GM19238 (cell line): ENCODE measurements at regions not wholly inside any gene's neighbourhood (a gene's known extent, or its start where the extent isn't known, plus 50 kb on each side); places are given as distances from the start of the nearest gene placed in this dataset.

Source experiments
- DNase-seq: peaks from one replicate; pipeline ENCODE4 v3.0.0; 2011; ENCODE audit warnings: low spot score; ENCODE audit not compliant: insufficient read length

DNA sequence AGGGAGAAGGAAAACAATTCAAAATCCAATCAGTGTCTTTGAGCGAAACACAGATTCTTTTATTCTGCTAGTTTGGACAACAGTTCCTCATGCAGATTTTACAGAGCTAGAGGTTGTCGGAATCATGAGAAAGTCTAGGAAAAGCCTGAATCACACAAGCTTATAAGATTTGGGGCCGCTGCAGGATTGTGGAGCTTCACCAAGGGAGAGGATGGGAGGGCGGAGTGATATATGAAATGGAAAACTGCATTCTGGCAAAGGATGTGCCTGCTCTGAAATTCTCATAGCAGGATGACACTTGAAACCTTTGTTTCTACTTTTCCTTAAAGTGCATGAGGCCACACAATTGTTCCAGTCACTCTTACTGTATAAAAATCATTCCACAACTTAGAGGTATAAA is 134.3 kb downstream of the OR2K2 start:
- DNase-seq: no peak

DNA sequence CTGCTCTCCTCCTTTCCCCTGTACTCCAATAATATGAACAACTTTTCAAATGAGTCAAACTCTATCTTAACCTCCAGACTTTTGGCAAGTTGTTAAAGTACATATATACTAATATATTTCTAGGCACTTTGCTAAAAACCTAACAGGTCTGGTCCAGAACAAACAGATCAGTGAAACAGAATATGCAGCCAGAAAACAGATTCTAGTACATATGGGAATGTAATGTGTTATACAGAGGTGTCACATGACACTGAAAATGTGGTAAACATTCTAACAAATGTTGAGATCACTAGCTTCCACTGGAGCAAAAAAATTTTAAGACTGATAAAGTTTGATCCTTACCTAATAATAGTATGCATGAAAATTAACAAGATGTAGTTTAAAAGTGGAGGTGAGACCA is 136.9 kb downstream of the OR2K2 start:
- no peak for DNase-seq

DNA sequence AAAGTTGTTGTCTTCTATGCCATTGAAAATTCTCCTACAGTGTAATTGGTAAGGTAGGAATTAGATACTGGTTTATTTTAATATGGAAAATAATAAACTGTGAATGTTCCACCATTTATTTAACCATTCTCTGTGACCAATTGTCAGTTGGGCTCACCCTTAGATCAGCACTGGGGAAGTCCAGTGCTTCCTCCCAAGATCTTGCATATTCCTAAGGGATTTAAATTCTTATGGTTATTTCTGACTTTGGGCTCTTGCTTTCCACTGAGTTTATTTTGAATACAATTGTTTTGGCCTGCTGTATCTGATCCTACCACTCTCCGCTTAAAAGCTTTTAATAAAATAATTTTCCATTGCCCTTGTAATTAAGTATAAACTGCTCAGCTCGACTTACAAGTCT is 137.4 kb downstream of the OR2K2 start:
- no peak for DNase-seq

DNA sequence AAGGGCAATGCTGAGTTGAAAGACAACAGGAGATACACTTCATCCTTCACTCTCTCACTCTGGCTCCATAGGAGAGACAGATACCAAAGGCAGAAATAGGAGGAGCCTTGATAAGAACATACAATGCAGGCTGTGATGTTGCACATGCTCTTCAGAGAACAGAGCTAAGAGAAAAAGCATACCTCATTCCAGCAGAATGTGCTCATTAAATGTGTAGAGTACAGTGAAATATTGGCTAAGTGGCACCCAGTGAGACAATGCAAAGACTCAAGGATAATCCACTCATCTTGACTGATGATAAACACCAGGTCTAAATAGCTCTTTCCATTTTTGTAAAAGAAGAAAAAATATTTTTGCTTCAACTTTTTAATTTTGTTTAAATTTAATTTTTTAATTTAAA is 139.7 kb downstream of the OR2K2 start:
- DNase-seq: no peak

DNA sequence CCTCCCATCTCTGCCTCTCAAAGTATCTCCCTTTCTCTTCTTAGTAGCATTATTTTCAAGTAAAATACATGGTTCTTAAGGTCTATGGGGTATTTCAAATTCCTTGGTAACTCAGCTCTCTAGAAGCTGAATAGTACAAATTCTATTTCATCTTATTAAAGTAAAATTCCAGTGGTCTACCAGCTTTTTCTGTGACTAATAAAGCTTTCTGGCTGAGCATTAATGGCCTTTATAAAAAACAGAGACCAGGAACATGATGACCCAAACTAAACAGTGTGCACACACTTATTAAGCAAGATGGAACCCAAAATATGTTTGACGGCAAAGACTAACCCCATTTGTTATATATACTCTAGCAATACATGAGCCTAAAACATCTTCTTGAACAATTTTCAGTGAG is 142.6 kb downstream of the OR2K2 start:
- DNase-seq: no peak

DNA sequence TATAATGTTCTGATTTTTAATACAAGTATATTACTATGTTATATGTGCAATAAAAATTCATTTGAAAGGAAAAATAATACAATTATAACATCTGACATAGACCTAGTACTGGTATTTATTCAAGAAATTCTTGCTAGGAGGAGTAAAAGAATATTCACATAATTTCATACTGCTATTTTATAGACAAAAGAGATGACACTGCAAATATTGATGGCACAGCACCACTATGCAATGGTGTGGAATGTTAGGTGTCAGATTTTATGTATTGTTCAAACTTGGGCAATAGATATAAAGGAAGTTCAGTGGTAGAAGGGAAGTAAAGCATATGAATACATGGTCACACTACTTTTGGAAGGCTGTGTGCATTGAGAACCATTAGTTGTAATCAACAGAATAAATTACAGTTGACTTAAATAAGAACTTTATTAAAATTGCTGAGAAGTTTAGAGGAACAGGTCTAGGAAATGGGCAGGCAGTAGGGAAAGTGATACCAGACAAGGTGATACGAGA is 143.9 kb downstream of the OR2K2 start:
- DNase-seq: no peak

DNA sequence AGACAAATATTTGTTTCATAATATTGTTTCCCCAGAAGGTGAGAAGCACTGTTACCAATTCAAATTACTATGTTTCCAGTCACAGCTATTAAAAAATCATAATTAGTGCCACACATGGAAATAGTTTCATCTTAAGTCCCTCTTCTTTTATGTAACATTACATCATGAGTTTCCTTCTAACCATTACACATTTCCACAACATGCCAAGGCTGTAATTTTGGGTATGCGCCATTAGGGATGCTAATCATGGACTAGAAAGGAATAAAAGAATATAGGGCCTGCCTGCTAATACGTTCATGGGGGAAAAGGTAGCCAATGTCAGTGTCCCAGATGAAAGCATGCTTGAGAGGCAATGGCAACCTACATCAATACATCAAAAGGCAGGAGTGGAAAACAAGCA is 142.5 kb upstream of the LPAR1 start:
- no peak for DNase-seq

DNA sequence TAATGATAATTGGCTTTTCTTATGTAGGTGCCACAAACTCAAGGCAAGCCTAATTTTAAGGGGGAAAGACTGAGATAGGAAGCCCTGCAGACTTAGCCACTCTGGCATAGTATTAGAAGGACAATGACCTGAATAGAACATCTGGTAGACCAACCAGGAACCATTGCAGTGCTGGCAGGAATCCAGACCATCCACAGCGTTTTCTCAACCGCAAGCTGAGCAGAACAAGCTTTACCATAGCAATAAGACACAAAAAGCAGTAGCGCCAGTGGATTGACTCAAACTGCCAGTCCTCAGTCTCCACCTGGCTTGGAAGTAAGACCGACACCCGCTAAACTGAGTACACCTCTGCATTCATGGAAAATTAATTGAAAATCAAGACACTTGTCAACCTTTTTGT is 141.3 kb upstream of the LPAR1 start:
- DNase-seq: no peak

DNA sequence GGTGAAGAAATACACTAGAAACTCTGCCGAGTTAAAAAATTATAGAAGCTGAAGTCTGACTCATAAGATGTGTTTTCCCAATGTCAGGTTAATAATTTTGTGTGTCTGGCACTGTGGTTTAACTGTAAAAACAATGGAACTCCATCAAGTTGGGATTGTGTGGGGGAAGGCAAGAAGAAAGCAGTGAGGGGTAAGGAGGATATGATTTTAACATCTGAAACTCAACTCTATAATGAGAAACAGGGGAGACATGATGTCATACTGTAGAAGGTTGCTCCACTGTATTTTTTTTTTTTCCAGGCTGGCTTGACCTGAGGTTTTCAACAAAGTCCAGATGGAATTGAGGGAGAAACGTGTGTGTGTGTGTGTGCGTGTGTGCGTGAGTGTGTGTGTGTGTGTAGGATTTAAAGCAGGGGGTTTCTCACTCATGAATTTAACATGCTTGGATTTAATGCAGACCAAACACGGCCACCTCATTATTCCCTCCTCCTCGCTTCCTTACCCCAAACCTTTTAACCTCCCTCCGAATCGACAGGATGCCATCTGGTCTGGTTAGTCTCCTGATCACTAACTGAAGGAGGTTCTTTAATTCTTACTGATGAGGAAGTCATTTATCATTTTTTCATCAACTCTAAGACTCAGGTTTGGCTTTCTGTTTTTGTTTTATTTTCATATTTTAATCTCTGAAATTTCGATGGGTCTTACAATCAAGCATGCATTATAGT is 140.2 kb upstream of the LPAR1 start:
- no peak for DNase-seq

DNA sequence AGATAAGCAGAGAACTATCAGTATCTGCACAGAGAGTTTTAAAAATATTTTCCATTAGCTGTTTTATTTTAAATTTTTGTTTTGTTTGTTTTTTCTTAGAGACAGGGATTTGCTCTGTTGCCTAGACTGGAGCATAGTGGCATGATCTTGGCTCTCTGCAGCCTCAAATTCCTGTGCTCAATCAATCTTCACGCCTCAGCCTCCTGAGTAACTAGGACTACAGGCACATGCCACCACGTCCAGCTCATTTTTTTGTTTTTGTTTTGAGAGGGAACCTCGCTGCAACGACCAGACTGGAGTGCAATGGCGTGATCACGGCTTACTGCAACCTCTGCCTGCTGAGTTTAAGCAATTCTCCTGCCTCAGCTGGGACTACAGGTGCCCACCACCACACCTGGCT is 138.2 kb upstream of the LPAR1 start:
- no peak for DNase-seq

DNA sequence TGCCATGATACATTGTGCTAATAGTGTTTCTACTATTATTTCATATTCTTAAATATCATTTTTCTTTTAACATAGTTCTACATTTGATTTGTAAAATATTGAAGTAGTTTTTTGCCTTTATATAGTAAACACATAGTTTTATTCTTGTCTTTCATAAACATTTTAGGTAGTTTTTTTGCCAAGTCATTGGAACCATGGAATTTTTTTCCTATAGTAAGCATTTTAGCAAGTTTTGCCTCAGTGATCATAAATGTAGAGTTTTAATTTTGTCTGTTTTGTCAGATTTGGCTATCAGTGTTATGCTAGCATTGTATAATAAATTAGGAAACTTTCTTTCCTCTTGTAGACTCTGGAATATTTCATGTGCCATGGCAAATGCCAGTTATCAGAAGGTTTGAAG is 137.1 kb upstream of the LPAR1 start:
- DNase-seq: no peak

DNA sequence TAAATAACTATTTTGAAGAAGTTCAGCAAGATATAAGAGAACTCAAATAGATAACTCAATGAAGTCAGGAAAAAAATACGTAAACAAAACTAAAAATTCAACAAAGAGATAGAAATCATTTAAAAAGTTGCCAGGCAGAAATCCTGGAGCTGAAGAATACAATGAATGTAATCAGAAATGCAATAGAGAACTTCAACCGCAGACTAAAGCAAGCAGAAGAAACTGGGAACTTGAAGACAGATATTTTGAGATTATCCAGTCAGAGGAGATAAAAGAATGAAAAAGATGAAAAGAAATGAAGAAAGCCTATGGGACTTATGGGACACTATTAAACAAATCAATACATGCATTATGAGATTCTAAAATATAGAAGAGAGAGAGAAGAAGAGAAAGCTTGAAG is 129.1 kb upstream of the LPAR1 start:
- DNase-seq: no peak

DNA sequence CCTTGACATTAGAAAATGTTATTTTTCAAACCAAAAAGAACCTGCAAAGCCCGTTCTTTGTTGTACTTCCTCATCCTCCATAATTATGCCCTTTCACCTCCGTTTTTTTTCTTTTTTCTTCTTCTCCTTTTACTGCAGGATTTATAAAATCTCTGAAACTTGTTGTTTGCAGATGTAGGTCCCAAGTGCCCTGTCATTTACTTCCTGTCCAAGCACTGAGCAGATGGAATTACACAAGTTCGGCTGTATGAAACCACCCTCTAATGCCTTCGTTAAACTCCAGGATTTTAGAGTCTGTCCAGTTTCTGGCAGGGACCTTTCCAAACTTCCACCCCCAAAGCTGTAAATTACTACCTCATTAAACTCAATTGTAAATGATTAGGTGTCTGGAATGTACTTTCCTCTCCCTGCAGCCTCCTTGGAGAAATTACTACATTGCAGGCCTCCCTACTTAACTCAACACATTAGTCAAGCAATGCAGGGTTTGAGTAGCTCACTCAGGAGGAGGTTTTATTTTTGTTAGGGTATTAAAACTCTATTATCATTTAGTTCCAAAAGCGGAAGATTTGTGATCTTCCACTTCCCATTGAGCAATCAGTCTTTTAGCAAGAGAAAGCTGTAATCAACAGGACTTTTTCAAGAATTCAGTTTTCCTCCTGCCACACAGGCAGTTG is 125.6 kb upstream of the LPAR1 start:
- DNase-seq: no peak

DNA sequence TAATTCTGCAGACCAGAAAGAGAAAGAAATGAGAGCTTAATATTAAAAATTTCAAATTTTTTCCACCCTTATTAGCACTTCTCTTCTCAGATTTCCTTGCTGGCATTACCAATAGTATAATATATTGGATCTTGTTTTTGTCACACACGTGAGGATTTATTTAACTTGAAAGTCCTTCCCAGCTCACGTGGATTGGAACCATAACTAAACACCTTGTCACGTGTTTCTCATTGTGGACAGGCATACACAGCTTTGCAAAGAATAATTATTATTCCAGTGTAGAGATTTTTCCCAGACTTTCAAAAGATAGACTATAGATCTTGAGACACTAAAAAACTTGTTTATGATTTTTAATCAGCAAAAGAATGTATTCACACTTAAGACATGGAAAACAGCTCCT is 123.8 kb upstream of the LPAR1 start:
- DNase-seq: no peak

DNA sequence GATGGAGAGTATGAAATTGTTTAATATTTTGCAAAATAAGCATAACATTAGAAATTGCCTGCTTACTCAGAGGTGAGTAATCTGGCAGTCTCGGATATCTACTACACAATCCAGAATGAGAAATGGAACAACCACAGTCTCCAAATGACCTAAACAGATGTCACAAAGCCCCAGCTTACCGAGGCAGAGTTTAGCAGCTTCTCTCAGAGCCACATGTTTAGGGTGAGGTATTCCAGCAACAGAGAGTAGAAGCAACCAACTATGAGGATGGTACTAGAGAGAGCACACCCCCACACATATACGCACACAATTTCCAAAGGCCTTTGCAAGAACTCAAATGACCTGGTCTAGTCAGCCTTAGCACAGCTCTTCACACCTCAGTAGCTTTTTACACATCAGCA is 122.7 kb upstream of the LPAR1 start:
- no peak for DNase-seq

DNA sequence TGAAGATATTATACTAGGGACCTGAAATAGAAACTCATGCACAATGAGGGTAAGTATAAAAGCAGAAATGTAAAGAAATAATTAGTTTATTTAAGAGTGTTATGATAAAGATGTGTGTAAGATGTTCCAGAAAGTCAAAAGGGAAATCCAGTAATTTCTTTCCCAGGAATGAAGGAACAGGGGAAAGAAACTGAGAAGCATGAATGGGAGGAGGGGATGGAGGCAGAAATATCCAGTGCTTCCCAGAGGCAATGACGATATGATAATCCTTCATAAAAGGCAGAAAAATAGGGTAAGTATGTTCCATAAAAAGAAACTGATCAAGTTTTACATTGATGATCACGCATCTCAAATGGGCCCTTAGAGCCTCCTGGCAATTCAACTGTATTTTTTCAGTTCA is 120.7 kb upstream of the LPAR1 start:
- no peak for DNase-seq

DNA sequence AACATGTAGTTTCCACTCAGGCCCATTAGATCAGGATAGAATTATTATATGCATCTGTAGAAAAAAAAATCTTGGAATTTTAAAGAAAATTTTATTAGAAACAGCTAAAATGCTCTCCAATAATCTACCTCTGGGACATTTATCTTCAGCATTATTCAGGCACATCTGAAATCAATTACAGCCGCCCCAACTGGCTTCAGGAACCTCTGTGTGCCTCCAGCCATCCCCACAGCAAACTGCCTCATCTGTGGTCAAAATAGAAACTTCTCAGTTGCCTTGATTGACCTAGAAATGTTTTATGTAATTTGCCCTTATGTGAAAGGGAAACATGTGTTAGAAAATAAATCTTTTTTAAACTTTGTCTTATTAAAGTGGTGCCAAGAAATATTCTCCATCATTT is 120.1 kb upstream of the LPAR1 start:
- no peak for DNase-seq

DNA sequence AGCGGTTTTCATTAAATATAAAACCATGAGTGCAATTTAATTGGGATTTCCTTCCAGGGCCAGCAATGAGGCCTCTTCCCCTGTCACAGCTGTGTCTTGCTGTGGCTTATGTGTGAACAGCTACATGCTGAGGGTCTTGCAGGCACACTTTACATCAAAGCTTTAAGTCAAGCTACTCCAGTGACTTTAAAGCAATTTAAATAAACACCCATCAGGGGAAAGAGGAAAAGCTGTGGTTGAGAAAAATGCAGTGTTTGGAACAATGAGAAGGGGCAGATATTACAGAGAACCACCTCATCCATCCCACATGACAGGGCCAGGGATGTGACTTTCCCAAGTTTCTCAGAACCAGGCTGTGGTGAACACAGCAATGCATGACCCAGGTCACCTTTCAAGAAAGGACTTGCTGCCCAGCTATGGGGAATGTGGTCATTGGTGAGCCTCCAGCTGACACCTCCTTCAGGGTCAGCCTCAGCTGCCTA is 115.9 kb upstream of the LPAR1 start:
- DNase-seq: no peak

DNA sequence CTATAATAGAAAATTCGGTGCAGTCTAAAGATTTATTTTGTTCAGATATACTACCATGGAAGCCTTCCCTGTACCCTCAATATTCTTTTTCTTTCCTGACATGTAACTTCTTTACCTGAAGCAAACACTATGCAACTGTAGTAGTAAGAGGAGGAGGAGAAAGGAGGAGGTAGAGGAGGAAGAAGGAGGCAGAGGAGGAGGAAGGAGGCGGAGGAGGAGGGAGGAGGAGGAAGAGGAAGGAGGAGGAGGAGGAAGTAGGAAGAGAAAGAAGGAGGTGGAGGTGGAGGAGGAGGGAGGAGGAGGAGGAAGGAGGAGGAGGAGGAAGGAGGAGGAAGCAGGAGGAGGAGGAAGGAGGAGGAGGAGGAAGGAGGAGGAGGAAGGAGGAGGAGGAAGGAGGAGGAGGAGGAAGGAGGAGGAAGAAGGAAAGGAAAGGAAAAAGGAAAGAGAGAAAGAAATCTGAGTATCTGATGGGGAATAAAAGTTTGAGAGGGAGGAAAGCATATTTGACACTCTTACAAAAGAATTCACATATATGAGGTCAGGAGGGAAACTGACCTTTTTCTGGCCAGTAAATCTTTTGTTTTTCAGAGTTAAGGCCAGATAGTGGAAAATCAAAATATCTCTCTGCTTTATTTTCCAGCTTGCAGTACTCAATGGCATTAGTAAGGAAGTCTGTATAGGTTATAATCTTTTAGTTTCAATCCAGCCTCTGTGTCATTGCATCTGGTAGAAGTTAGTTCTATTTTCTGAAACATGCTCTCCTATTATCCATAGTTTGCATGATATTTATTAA is 114.5 kb upstream of the LPAR1 start:
- no peak for DNase-seq

DNA sequence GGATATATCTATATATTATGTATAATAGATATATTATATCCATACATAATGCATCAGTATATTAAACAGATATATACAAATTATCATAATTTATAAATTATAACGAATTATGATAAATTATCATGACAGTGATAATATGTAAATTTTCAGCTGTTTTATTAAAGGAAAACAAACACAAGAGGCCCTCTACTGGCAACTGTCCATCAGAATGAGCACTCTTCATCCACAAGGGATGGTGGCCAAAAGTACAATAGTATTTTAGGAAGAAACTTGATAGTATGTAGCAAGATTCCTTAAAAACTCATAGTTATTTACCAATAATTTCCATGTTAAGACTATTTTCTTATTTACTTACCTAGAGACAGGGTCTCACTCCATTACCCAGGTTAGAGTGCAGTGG is 113.3 kb upstream of the LPAR1 start:
- DNase-seq: no peak

DNA sequence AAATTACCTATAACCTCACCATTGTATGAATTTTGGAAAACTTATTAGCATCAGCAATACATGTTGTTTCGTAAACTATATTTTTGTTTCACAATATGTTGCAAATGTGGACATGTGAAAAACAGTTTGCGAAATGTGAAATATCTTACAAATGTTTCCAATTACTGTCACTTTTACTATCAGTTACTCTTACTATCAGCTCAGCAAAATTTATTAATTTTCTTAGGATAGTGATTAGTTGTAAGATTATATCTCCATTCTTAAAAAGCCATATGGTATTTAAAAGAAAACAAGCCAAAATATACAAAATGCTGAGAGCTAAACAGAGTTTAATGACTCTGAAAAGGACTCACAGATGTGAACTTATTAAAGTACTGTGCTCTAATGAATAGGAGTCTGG is 111.9 kb upstream of the LPAR1 start:
- DNase-seq: no peak

DNA sequence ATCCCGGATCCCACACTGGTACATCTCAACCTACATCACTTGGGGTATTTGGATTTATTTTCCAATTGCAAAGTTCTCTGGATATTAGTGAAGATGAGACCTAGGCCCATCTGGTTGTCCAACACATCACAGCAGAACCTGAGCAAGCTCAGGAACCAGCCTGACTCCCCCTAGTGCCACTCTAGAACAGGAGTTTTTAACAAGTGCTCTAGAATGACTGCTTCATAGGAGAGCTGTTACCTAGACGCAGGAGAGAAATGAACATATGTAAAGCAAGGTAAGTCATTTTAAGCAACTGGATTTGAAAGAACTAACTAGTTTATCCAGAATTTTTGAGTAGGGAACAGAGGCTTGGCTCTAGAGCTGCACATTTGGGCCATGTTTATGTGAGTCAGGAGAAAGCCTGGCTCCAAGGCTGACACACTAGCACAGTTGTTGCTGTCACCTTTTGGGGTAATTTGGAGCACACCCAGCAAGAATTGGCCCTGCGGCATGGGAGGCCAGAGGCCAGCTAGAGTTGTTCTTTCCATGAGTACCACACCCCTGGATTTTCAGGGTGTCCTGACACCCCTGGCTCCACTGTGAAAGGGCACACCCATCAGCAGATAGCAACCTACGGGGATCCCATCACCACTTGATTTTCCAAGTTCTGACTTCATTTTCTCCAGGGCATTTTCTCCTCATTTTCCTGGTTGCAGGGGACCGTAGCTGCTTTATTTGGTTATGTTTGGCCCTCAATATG is 110.9 kb upstream of the LPAR1 start:
- DNase-seq: no peak
